Stimulated activated CD8-positive, alpha-beta memory T cell treated with anti-CD3 and anti-CD28 coated beads, Interleukin-12 subunit alpha, Interleukin-12 subunit beta, amount 100 ng/mL, for 24 hours (primary cell): ENCODE measurements at regions not wholly inside any gene's neighbourhood (a gene's known extent, or its start where the extent isn't known, plus 50 kb on each side); places are given as distances from the start of the nearest gene placed in this dataset.

Source experiments
- DNase-seq: peaks from one replicate; pipeline ENCODE4 v3.0.0-alpha.2; 2020; ENCODE audit errors: extremely low read depth

DNA sequence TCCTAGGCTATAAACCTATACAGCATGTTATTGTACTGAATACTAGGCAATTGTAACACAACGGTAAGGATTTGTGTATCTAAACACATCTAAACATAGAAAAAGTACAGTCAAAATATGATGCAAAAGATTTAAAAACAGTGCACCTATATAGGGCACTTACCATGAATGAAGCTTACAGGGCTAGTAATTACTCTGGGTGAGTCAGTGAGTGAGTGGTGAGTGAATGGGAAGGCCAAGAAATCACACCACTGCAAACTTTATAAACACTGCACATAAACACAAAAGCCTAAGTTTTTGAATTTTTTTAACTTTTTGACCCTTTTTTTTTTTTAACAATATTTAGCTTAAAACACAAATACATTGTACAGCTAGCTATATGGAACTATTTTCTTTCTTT lies 204.7 kb upstream of the CTNNB1 start:
- no peak for DNase-seq

DNA sequence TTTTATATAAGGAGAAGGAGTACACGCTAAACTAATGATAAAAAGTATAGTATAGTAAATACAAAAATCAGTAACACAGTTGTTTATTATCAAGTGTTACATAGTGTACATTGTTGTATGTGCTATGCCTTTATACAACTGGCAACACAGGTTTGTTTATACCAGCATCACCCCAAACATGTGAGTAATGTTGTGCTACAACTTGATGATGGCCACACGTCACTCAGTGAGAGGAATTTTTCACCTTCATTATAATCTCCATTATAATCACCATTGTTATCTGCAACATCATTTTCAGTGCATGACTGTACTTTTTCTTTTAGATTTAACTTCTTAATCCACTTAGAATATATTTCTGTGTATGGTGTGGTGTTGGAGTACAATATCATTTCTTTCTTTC lies 204.0 kb upstream of the CTNNB1 start:
- no peak for DNase-seq

DNA sequence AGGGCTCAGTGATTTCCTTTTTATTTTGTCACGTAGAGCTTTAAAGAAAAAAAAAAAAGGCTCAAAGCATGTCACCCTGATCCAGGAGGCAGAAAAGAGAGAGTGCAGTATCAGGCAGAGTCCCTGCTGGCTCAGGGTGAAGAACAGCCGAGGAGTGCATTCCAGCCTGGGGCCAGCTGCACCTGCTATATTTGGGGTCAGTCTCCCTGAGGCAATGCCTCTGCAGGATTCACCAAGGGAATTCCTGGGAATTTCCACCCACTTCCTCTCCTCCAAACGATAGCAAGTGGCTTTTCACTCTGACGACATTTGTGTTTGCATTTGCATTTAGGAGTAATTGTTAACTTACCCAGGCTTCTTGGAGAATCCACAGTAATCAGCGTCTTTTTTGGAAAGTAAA lies 202.9 kb upstream of the CTNNB1 start:
- no peak for DNase-seq

DNA sequence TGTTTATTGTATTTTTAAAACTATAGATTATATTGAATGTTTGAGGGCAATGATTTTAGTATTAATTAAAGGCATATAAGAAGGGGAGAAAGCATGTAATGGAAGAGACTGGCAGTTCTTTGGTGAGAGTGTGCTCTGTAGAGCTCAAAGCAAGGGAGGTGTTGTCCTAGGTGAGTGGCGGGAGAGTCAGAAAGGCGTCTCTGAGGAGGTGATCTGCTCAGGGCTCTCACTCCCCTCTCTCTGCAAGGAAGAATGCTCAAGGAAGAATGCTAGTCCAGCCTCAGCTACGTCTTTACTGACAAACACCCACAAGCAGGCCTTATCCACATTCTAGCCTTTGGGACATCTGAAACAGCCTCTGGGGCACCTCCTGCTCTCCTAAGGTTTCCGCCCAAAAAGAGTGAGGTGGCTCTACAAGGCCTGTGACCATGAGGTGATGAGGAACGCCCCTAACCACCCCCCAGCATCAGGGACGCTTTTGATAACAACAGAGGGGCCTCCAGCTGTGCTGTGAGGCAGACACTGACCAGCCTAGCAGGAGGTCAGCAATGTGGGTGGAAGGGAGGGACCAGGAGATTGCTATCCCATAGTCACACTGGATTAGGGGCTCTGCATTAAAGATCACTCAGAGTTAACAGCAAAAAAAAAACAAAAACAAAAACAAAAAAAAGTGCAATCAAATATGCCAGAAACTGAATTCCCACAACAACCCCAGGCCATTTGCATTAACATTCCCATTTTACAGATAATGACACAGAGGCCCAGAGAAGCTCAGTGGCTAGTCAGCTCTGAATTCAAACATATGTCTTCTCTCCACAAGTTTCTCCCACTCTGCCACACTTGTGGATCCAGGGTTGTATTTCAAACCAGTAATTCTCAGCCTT lies 202.2 kb upstream of the CTNNB1 start:
- DNase-seq: no peak

DNA sequence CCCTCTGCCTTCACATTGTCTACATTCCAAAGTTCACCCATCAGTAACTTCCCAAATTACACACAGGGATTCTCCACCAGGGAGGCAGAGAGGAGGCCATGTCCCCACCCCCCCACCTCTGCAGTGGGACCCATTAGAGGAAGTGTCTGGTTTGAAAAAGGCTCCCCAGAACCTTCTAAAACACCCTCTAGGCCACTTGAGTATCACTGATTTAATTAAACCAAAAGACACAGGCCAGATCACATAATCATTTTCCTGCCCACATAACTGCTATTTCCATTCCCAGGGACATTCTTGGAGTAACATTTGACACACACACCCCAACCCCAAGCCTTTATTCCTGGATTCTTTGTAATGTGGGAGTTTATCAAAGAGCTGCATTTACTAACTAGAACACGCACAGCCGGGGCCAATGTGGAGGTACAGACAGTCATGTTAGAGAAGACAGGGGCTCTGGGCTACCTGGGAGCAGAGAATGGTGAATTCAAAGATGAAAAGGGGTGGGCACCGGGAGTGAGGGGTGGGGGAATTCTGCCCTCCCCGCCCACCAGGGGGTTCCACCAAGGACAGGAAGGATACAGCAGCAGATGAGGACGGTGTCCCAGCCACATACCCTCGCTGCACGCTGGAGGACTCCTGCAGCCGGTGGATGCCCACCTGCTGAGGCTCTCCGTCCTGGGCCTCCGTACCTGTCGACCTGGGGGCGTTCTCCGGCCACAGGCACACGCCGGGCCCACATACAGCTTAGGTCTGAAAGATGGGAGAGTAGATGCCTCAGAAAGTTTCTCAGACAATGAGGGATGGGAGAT lies 201.4 kb upstream of the CTNNB1 start:
- DNase-seq: no peak

DNA sequence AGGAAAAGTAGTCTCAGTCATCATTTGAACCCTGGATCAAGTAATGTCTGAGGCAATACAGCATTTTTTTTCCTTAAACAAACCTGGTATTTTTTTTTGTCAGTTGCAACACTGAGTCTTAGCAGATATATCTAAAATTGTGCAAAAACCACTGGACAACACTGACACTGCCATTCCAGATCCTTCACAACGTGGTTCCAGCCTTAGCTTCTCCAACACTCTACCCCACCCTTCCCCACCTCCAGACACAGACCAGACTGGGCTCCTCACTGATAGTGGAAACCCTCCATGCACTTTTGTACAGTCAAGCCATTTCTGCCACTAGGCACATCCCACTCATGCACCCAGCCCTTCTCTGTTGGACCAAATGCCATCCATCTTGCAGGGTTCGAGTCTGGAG lies 199.6 kb upstream of the CTNNB1 start:
- DNase-seq: no peak

DNA sequence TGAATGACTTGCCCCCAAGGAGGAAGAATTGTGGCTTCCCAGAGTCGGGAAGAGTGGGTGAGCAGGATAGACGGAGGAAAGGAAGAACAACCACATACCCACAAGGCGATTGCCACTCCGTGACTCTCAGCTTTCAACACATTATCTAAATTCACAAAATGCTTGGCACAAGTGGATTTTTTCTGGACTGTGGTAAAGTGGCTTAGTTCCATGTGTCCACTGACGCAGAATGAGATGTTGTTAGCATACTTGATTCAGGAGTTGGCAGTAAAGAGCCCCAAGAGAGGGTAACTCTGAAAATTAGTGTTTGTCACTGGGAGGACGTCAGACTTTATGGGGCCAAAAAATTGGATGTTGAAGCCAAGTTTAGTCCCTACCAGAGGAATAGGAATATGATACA lies 198.8 kb upstream of the CTNNB1 start:
- DNase-seq: no peak

DNA sequence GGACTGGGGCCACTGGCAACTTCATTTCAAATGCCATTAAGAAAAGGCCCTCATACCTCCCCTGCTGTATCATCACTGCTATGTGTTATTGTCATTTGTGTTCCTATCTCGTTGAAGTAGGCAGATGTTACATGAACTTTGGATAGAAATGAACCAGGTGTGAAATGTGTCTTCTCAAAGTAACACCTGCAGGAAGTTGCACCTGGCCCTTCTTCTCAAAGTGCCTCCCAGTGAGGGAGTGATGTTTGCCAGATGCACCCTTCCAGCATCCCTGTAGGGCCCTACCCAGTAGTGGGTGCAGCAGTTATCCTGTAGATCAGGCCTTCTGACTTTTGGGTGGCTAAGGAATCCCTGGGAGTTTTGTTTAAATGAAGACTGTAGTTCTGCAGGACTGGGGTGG lies 197.7 kb upstream of the CTNNB1 start:
- DNase-seq: no peak

DNA sequence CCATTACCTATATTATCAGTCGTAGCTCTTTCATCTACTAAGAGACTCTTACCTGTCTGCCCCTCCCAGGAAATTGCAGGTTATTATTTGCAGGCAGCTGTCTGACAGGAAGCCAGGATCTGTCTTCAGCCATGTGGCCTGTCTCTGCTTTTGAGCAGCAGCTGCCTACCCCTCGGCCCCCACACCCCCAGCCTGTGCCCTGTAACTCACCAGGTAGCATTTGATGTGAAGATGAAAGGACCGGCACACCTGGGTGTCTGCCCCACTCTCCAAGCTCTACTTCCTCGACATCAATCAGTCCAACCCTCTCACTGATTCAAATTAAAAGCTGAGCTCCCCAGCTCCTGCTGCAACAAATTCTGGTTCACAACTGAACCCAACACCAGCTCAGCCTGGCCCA lies 197.2 kb upstream of the CTNNB1 start:
- no peak for DNase-seq

DNA sequence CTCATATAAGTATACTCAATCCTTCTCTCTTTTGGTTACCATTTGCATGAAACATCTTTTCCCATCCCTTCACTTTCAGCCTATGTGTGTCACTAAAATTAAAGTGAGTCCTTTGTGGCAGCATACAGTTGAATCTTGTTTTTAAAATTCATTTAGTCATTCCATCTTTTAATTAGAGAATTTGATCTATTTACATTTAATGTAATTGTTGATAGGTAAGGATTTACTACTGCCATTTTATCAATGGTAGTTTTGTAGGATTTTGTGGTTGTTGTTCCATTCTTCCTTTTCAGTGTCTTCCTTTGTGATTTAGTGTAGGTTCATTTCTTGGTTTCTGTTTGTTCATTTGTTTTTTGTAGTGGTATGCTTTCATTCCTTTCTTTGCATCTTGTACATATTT lies 191.9 kb upstream of the CTNNB1 start:
- DNase-seq: no peak

DNA sequence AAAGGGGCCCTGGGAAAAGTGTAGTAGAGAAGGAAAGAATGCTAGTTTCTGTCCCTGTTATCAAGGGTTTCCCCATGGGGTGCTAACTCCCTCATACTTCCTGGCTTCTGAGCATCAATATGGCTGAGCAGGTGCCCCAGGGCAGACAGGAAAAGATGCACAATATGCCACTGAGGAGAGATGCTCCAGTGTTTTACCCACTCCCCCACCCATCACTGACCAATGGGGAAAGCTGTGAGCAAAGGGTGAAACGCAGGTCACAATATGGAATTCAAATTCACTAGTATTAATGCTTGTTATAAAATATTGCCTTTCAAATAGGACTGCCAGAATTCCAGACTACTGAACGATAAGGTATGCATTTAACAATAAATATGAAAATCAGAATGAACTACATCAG lies 187.5 kb upstream of the CTNNB1 start:
- no peak for DNase-seq

DNA sequence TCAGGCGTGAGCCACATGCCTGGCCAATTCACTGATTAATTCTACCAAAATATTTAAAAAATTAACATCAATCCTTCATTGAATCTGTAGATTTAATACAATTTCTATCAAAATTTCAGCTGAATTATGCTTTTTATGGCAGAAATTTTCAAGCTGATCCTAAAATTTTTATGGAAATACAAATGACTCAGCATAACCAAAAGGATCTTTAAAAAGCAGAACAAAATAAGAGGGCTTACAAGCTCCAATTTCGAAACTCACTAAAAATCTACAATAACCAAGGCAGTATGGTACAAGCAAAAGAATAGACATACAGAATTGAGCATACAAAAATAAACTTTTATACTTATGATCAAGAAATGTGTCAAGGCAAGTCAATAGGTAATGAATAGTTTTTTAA lies 180.4 kb upstream of the CTNNB1 start:
- DNase-seq: no peak

DNA sequence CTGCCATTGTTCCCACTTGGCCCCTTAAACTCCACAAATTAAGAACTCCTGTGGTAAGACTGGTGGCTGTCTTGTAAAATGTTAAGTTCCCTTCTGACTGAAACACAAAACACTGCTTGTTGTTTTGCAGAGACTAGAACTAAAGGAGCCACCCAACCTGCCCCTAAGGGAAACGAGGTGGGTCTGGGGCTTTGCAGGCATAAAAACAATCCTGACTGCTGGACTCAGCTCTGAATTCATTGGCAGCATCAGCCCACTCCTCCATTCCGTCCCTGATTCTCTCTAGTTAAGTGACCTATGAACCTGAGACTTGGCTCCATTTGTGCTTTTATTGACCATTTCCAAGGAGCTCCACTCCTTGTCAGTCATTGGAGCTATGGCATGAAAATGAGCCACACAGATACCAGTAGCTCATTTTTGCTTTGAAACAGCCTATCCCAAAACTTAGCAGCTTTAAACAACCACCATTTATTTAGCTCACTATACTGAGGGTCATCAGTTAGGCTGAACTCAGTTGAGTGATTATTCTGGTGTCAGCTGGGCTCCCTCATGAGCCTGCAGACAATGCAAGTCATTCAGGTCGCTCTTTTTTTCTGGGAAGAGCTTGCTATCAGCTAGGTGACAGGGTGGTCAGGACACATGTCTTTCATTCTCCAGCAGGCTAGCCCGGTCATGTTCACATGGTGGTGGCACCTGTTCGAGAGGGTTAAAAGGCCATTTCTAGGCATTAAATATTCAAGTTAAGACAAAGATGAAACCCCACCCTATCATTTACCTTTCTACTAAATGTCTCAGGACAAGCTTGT lies 175.1 kb upstream of the CTNNB1 start:
- no peak for DNase-seq

DNA sequence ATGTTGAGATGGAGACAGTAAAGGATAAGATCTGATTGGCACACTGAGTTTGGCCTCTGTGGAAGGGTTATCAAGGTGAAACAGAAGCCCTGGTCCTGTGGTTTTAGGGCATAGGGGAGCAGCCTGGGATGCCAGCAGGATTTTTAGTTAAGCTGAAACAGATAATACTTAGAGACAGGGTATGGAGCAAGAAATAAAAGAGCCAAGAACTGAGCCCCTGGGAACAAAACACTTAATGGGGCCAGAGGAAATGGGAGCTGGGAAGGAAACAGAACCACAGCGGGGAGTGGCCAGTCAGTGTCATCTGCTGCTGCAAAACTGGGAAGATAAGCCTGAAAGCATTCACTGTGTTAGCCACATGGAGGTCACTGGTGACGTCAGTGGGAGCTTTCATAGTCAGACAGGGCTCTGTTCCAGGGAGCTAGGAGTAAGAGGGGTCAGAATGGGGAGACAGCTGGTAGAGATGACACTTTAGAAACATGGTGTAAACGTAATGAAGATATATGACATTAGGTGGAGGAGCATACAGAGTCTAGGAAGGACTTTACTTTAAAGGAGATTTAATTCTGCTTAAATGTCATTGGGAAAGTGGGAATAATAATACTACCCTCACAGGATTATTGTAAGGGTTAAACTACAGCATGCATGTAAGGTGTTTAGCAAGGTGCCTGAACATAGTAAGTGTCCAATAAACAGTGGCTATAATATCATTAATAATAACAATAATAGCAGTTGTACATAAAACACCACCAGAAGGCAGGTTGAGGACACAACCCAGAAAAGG lies 172.7 kb upstream of the CTNNB1 start:
- no peak for DNase-seq

DNA sequence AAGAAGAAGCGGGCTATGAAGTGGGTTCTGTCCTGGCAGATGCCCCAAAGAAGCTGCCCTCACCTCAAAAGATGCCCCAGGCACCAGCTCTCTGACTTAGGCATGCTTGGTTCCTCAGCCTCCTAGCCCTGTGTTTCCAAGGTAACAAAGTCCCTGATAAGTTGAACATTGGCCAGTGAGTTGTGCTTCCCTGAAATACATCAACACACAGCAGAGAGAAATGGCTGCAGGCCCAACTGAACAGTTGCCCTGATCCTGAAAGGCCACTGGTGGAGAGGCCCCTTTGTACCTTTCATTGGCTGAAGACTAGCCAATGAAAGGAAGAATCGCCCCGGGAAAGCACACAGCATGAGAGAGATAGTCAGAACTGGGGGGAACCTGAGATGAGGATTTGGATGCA lies 169.9 kb upstream of the CTNNB1 start:
- no peak for DNase-seq

DNA sequence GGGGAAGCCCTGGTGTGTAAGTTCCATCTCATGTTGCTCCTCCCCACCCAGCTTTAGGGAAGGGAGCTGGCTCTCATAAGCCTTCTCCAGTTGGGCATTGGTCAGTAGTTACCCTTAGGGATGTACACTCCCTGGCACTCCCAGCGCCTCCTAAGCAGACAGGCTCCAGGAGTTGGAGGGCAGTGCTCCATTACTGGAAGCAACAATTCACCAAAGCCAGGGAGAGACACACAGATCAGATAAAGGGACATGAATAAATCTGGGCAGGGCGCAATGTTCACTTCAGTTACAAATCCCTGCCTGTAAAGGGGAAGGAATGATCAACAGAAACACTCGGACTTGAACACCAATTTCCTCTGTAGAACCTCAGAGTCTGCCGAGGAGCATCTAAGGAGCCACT lies 169.1 kb upstream of the CTNNB1 start:
- DNase-seq: no peak

DNA sequence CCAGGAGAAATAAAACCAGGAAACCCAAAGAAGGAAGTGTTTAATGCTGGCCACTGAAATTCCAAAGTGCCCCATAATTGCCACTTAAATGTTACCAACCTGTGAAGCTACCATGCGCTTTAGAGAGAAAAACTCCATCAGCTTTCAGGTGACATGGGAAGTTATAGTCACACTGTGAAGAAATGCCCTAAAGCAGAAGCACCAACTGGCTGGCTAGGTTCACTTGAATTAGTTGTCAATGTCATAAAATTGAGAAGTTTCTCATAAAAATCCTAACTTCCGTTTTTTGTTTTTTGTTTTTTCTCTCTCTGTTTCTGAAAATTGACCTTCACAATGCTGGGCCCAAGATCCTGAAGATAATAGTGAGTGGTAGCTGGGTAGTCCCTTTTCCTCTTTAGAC lies 167.9 kb upstream of the CTNNB1 start:
- DNase-seq: no peak

DNA sequence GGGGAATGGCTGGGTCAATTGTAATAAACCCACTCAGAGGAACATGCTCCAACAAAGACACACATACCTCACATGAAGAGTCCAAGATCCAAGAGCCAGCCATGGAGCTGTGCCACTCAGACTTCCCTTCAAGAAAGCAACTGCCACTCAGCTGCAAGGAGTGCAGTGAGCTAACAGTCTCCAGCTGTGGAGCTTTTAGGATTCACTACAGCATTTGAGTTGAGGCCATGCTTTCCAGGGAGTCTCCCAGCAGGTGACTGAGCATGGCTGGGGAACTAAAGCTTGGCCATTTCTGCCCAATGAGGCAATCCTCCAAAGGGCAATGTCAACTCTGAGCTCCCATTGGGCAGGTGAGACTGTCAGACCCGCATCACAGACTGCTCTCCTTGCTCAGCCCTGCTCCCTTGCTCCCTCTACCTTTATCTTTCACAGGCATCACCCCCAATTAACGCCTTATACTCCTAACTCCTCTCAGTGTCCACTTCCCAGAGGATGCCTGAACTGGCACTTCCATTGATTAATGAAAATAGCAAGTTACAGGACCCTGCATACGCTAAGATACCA lies 165.3 kb upstream of the CTNNB1 start:
- DNase-seq: no peak

DNA sequence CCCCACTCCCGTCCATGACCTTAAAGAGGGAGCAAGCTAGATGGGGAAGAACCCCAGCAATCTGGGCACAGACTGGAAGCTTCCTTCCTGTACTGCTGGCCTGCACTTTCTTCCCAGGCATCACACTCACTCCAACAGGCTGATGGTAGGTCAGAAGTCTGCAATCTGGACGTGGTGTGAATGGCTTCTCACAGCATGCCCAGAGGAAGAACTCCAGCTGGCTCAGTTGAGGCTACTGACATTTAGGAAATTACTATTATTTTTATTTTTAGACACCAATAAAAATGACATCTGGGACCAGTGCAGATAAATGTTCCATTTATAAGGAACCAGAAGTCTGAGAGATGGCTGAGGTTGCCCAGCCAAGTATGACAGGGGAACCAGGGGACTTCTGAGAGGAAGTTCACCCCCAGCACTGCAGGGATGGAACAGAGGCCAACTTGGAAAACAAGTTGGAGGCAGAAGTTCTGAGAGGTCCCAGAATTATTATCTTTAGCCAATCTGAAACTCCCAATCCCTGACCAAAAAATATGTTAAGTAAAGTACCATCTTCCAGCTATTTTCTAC lies 163.8 kb upstream of the CTNNB1 start:
- DNase-seq: no peak

DNA sequence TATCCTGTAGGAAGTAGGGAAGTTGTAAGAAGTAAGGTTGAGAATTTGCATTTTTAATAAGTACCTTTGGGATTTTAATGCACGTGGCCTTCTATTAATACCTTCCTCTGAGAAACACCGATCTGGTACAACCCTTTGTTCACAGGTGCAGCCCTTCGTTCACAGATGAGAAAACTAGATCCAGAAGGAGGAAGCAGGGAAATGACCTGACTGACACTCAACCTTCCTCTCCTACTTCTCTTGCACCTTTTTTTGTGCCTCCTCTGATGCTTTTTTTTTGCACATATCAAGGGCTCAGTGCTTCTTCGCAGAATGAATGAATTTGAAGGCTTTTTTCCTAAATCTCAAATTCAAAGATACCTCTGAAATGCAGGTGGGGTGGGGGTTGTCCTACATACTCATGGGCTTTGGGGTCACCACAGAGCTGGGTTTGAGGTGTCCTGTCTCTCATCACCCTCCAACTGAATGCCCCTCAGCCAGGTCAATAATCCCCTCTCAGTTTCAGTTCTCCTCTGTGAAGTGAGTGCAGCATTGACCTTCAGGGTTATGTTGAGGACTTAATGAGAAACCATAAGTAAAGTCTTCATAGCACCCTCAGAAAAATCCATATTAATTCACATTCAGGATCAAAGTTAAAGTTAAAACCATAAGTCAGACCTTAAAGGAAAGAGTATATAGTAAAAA lies 161.5 kb upstream of the CTNNB1 start:
- no peak for DNase-seq
